ENCODE measurements at regions not wholly inside any gene's neighbourhood (a gene's known extent, or its start where the extent isn't known, plus 50 kb on each side); places are given as distances from the start of the nearest gene placed in this dataset.

GRCh38 chrX:40844471-40844870, 109.1 kb upstream of the MED14 start (continued):
- TF ChIP-seq REST (IDR thresholded peaks at IDR 0.05; ENCODE audit: low read depth, low read length) (no peak), CHD2 (IDR thresholded peaks at IDR 0.05; ENCODE audit: low read length, partially characterized antibody) (no peak), SIN3A (IDR thresholded peaks at IDR 0.05; ENCODE audit: borderline replicate concordance, low read depth, low read length) (no peak), SMC3 (IDR thresholded peaks at IDR 0.05; ENCODE audit: low read depth, low read length) (no peak)

DNA sequence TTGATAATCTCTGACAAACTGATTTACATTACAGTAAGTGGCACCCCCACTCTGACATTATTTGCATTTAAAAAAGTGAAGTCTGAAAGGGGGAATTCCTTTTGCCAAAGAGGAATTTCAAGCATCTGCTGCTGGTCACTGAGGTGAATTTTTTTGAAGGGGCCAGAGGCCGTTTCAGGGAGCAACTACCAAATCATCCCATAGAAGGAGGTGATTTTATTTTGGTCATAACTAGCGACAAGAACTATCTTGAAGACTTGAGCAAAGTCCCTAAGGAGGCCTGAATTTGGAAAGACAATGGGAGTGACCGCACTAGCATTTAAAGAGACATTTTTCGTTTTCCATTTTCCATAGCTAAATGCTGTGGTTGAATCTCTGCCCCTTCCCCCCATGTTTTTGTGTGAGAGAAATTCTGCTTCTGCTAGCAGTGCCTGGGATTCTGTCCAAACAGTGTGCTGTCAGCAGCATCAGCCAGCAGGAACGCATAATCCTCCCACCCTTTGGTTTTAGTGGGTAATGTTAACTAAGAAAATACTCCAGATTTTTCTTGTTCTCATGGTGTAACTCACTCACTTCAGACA, 110.1 kb upstream of the MED14 start:
- H3K9ac ChIP-seq, result peak overlapping the region; percentile 24; the same call in 1 of the 2 replicates

More for the DNA sequence above, 110.1 kb upstream of the MED14 start:
- peaks cover 0 to 6% of the 10 kb centered on the region in 2 experiments; a peak in 1 of 4 replicates for H3K4me1 ChIP-seq (ENCODE audit: control insufficient read depth in 1 of 2, insufficient read depth in 2 of 2, low read depth in 1 of 2, low read length in 1 of 2)
- H3K4me2 ChIP-seq, result peak overlapping the region; percentile 34; the same call in 1 of the 2 replicates
- CTCF ChIA-PET, result no interaction called here
- no peak overlapping the region for H3K4me3 ChIP-seq (ENCODE audit: low read depth in 2 of 2, low read length in 1 of 2)
- peaks cover 10% of the 10 kb centered on the region for H3F3A ChIP-seq (replicated peaks; ENCODE audit: insufficient read depth)
- no peaks in the 10 kb centered on the region for H3K36me3 ChIP-seq (replicated peaks in 1 of 2; ENCODE audit: control insufficient read depth in 1 of 2, insufficient read depth in 2 of 2, low read length in 1 of 2)
- peak overlapping the region; percentile 60 to 90; a peak in 3 of 4 replicates for H3K27ac ChIP-seq (ENCODE audit: low read depth in 2 of 2, low read length in 1 of 2)
- TF ChIP-seq, protein P1, sequence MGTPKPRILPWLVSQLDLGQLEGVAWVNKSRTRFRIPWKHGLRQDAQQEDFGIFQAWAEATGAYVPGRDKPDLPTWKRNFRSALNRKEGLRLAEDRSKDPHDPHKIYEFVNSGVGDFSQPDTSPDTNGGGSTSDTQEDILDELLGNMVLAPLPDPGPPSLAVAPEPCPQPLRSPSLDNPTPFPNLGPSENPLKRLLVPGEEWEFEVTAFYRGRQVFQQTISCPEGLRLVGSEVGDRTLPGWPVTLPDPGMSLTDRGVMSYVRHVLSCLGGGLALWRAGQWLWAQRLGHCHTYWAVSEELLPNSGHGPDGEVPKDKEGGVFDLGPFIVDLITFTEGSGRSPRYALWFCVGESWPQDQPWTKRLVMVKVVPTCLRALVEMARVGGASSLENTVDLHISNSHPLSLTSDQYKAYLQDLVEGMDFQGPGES (IDR thresholded peaks at IDR 0.05; ENCODE audit: low read depth, low read length), result no peak
- 0 out of 2 replicates have a peak, but pooled peaks have one; percentile 43 for TF ChIP-seq SIN3A (IDR thresholded peaks at IDR 0.05; ENCODE audit: borderline replicate concordance, low read depth, low read length)
- peak; percentile 37; the same call in 1 of the 2 replicates for TF ChIP-seq POLR2AphosphoS5 (IDR thresholded peaks at IDR 0.05; ENCODE audit: low read depth, low read length)
- peak; percentile 82 for TF ChIP-seq NFIC (IDR thresholded peaks at IDR 0.05; ENCODE audit: borderline replicate concordance)
- no peak for TF ChIP-seq NRF1 (IDR thresholded peaks at IDR 0.05; ENCODE audit: low read depth, low read length)
- TF ChIP-seq FOXJ3 (CRISPR knock-in tag; IDR thresholded peaks at IDR 0.05), result no peak
- 0 out of 2 replicates have a peak, but pooled peaks have one; percentile 13 for TF ChIP-seq ZBTB33 (IDR thresholded peaks at IDR 0.05; ENCODE audit: borderline replicate concordance, low read depth)
- TF ChIP-seq TAF1 (IDR thresholded peaks at IDR 0.05; ENCODE audit: borderline replicate concordance, low read depth, low read length), result no peak
- TF ChIP-seq JUND (IDR thresholded peaks at IDR 0.05), result peak; percentile 27
- no peak for TF ChIP-seq GATA2 (CRISPR knock-in tag; IDR thresholded peaks at IDR 0.05)
- TF ChIP-seq FOXM1 (IDR thresholded peaks at IDR 0.05; ENCODE audit: low read depth), result 0 out of 2 replicates have a peak, but pooled peaks have one; percentile 50
- no peak for TF ChIP-seq ELF1 (IDR thresholded peaks at IDR 0.05)
- TF ChIP-seq EP300 (IDR thresholded peaks at IDR 0.05; ENCODE audit: borderline replicate concordance in 1 of 2, low read depth in 1 of 2, low read length in 1 of 2), result peak in 1 of 2 experiments; percentile 70; a peak in 2 of 4 replicates
- TF ChIP-seq SMC3 (IDR thresholded peaks at IDR 0.05; ENCODE audit: low read depth, low read length), result no peak
- no peak; the same call in 1 of the 2 replicates for TF ChIP-seq RXRA (IDR thresholded peaks at IDR 0.05; ENCODE audit: borderline replicate concordance, low read depth)
- no peak for TF ChIP-seq CHD2 (IDR thresholded peaks at IDR 0.05; ENCODE audit: low read length, partially characterized antibody)
- peak; percentile 60 for TF ChIP-seq MAX (IDR thresholded peaks at IDR 0.05; ENCODE audit: low read depth)
- TF ChIP-seq, protein P2, sequence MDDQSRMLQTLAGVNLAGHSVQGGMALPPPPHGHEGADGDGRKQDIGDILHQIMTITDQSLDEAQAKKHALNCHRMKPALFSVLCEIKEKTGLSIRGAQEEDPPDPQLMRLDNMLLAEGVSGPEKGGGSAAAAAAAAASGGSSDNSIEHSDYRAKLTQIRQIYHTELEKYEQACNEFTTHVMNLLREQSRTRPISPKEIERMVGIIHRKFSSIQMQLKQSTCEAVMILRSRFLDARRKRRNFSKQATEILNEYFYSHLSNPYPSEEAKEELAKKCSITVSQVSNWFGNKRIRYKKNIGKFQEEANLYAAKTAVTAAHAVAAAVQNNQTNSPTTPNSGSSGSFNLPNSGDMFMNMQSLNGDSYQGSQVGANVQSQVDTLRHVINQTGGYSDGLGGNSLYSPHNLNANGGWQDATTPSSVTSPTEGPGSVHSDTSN (IDR thresholded peaks at IDR 0.05), result 0 out of 2 replicates have a peak, but pooled peaks have one; percentile 31
- TF ChIP-seq TCF12 (IDR thresholded peaks at IDR 0.05), result peak; percentile 72
- TF ChIP-seq FOSL2 (IDR thresholded peaks at IDR 0.05; ENCODE audit: borderline replicate concordance, low read depth), result peak; percentile 54
- no peak for TF ChIP-seq MXI1 (IDR thresholded peaks at IDR 0.05; ENCODE audit: low read depth, low read length)
- peak; percentile 57; the same call in 1 of the 2 replicates for TF ChIP-seq TEAD4 (IDR thresholded peaks at IDR 0.05; ENCODE audit: borderline replicate concordance, insufficient read depth)
- peak overlapping the region; percentile 64; the same call in 1 of the 2 replicates for H2AFZ ChIP-seq (ENCODE audit: low read depth)
- H3K9me3 ChIP-seq, result no peaks in the 10 kb centered on the region
- 11% methylated on average over 5 of the region's 5 CpGs for WGBS (ENCODE audit: low lambda C conversion rate)
- 0 out of 2 replicates have a peak, but pooled peaks cover 3% of the 10 kb centered on the region for H3K27me3 ChIP-seq (ENCODE audit: insufficient read depth)
- no peaks in the 10 kb centered on the region for H3K79me2 ChIP-seq (ENCODE audit: insufficient read depth)
- no peak for DNase-seq
- no peaks in the 10 kb centered on the region for H3K9me2 ChIP-seq
- no peaks in the 10 kb centered on the region for H4K20me1 ChIP-seq (ENCODE audit: insufficient read depth)
- POLR2A ChIA-PET, result no interaction called here
